WI38 (cell line): ENCODE measurements at regions not wholly inside any gene's neighbourhood (a gene's known extent, or its start where the extent isn't known, plus 50 kb on each side); places are given as distances from the start of the nearest gene placed in this dataset.

Experiments used
- H3K4me3 ChIP-seq: 2 replicates; pipeline ENCODE4 v1.5.1; 2011; ENCODE audit warnings: low read depth, mild to moderate bottlenecking, control low read depth, low read length
- TF ChIP-seq, protein P1 (sequence below): IDR thresholded peaks from 2 replicates; pipeline ENCODE4 v1.5.1; 2012; ENCODE audit warnings: low read depth, mild to moderate bottlenecking, control low read depth, low read length

DNA sequence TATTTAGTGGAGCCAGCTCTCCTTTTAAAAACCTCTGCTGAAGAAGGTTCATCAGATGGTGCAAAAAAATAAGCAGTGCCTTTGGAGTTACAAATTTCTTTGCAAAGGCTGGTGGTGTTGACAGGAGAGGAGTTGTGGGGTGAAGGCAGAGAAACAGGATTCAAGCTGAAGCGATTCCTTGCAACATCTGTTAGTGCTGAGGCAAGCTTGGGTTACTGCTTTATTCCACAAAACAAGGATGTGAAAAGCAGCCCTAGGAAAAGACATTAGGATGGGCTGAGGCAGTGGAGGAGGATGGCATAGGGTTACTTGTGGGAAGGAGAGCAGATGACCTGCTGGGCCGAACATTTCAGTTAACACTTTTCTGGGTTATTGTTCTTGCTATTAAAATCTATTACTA is 390.7 kb downstream of the DLEU7 start:
- TF ChIP-seq, protein P1, sequence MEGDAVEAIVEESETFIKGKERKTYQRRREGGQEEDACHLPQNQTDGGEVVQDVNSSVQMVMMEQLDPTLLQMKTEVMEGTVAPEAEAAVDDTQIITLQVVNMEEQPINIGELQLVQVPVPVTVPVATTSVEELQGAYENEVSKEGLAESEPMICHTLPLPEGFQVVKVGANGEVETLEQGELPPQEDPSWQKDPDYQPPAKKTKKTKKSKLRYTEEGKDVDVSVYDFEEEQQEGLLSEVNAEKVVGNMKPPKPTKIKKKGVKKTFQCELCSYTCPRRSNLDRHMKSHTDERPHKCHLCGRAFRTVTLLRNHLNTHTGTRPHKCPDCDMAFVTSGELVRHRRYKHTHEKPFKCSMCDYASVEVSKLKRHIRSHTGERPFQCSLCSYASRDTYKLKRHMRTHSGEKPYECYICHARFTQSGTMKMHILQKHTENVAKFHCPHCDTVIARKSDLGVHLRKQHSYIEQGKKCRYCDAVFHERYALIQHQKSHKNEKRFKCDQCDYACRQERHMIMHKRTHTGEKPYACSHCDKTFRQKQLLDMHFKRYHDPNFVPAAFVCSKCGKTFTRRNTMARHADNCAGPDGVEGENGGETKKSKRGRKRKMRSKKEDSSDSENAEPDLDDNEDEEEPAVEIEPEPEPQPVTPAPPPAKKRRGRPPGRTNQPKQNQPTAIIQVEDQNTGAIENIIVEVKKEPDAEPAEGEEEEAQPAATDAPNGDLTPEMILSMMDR = no peak
- H3K4me3 ChIP-seq = no peak overlapping the region

GRCh38 chr13:50453188-50453587 is 390.3 kb downstream of the DLEU7 start:
- TF ChIP-seq, protein P1 = no peak
- no peak overlapping the region for H3K4me3 ChIP-seq

GRCh38 chr13:50456111-50456510 is 387.4 kb downstream of the DLEU7 start:
- TF ChIP-seq, protein P1 = no peak
- no peak overlapping the region for H3K4me3 ChIP-seq

DNA sequence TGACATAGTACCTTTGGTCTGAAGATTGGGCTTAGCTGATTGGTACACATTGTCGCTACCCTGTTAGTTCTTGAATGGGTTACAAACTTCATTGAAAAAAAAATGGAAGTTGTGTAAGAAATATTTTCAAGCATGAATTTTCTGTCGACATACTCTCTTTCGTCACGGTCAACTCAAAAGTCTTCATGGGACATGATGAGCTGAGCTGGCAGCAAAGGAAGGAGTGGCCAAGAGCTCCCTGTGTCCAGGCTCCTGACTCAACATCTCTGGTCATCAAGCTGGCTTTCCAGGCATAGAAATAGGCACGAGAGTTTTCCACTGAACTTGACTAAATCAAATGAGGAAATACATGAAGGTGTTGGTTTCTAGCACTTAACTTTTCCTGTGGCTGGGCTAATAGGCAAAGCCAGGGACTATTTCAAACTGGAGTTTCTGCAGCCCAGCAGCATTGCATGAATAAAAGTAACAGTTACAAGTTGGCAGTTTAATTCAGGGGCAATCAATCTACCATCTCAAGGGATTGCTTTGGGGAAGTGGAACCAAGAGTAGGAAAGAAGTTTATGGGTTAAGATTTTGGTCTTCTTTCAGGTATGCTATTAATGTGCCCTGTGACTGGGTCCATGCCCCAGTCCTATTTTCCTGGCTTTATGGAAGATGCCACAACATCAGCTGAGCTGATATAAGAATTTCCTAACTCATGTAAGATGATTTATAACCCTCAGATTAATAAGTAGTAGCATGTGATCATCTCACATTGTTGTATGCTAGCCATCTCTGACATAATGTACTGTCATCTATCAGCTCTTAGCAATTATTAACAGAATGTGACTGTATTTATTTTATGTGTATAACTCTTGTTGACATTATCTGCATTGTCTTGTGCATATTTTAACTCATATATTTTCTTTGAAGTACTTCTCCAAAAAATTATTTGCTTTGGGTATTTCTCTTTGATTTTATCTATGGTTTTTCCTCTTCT is 385.8 kb downstream of the DLEU7 start:
- TF ChIP-seq, protein P1 = no peak
- H3K4me3 ChIP-seq = no peak overlapping the region

- TF ChIP-seq, protein P1 = no peak
- no peak overlapping the region for H3K4me3 ChIP-seq
These were observed 384.4 kb downstream of the DLEU7 start for GRCh38 chr13:50459046-50459445.

DNA sequence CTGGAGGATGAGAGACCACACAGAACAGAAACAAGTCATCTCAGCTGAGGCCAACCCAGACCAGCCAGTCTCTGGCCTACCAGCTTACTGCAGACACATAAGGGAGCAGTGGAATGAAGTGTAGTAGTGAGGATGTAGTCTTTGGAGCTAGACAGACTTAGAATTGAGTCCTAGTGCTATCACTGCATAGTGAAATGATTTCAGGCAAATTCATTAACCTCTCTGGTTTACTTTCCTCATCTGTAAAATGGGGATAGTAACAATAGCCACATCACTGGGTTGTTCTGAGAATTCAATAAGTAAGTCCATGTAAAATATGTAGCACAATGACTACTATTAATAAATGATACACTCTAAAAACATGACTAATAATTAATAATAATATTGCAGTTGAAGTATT is 383.8 kb downstream of the DLEU7 start:
- H3K4me3 ChIP-seq = no peak overlapping the region
- TF ChIP-seq, protein P1 = no peak

DNA sequence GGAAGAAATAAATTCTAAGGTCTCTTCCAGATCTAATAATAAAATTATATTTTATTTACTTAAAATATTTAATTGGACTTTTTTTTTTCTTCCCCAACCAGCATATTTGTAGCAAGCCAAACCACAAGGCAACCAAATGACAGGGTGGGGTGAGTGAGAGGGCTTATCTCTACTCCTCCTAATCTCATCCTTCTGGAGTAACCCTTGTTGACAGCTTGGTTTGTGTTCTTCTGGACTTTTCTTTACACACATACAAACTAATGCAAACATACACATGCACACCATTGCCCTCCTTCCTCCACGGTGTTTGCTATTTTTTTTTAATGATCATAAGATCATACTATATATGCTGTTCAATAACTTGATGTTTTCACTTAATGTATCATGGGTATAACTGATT is 383.1 kb downstream of the DLEU7 start:
- TF ChIP-seq, protein P1 = no peak

More for the DNA sequence above, 383.1 kb downstream of the DLEU7 start:
- no peak overlapping the region for H3K4me3 ChIP-seq
